CD4-positive, CD25-positive, alpha-beta regulatory T cell (primary cell): ENCODE measurements at regions not wholly inside any gene's neighbourhood (a gene's known extent, or its start where the extent isn't known, plus 50 kb on each side); places are given as distances from the start of the nearest gene placed in this dataset.

Source experiments
- ATAC-seq, 2 donors: fragments of 150-1000 bp; cut with Tn5 transposase; one replicate each; pipeline ENCODE4 v1.10.0; 2021; ENCODE audit warnings: low read depth in 2 of 2, moderate number of reproducible peaks in 2 of 2, moderate library complexity in 1 of 2
- DNase-seq, 3 donors: peaks; one replicate each; pipeline versions ENCODE4 v3.0.0 to v3.0.0-alpha.2; 2012 to 2022; ENCODE audit warnings: mixed read lengths in 1 of 3
- H3K27ac ChIP-seq: one replicate; pipeline ENCODE4 v1.7.0; 2013; ENCODE audit warnings: mild to moderate bottlenecking, low read length; ENCODE audit not compliant: insufficient read depth, poor library complexity, severe bottlenecking
- H3K27me3 ChIP-seq: one replicate; pipeline ENCODE4 v1.7.0; 2013; ENCODE audit warnings: low read length; ENCODE audit not compliant: control insufficient read depth, insufficient read depth
- H3K36me3 ChIP-seq: one replicate; pipeline ENCODE4 v1.7.0; 2013; ENCODE audit warnings: mild to moderate bottlenecking, low read length, moderate library complexity; ENCODE audit not compliant: control insufficient read depth, insufficient read depth
- H3K4me1 ChIP-seq: 2 replicates; pipeline ENCODE4 v1.7.0; 2013; ENCODE audit warnings: mild to moderate bottlenecking, low read length; ENCODE audit not compliant: insufficient read depth, control insufficient read depth, poor library complexity, severe bottlenecking
- H3K4me3 ChIP-seq: one replicate; pipeline ENCODE4 v1.7.0; 2013; ENCODE audit warnings: low read depth, mild to moderate bottlenecking, low read length, moderate library complexity
- H3K9me3 ChIP-seq, 2 experiments: 1 replicate in 1 of 2; 2 replicates in 1 of 2; pipeline ENCODE4 v1.7.0; 2013; ENCODE audit warnings: low read length in 2 of 2, mild to moderate bottlenecking in 1 of 2, moderate library complexity in 1 of 2; ENCODE audit not compliant: control insufficient read depth in 2 of 2
- H3K27ac Mint-ChIP-seq, 3 donors: one replicate each; pipeline ENCODE4 v1.8.0; 2020 to 2022; ENCODE audit warnings: mild to moderate bottlenecking in 3 of 3, mixed read lengths in 3 of 3, moderate library complexity in 2 of 3
- H3K27me3 Mint-ChIP-seq: one replicate; pipeline ENCODE4 v1.8.0; 2022; ENCODE audit warnings: mild to moderate bottlenecking, mixed read lengths
- H3K36me3 Mint-ChIP-seq: one replicate; pipeline ENCODE4 v1.8.0; 2020; ENCODE audit warnings: mixed read lengths
- H3K4me1 Mint-ChIP-seq, 4 donors: one replicate each; pipeline ENCODE4 v1.8.0; 2020 to 2022; ENCODE audit warnings: mixed read lengths in 4 of 4, mild to moderate bottlenecking in 1 of 4
- H3K4me3 Mint-ChIP-seq, 4 donors: one replicate each; pipeline ENCODE4 v1.8.0; 2020 to 2022; ENCODE audit warnings: mild to moderate bottlenecking in 4 of 4, mixed read lengths in 4 of 4, moderate library complexity in 3 of 4
- H3K9me3 Mint-ChIP-seq, 7 donors: one replicate each; pipeline ENCODE4 v1.8.0; 2020 to 2022; ENCODE audit warnings: mixed read lengths in 7 of 7, mild to moderate bottlenecking in 3 of 7, moderate library complexity in 2 of 7

DNA sequence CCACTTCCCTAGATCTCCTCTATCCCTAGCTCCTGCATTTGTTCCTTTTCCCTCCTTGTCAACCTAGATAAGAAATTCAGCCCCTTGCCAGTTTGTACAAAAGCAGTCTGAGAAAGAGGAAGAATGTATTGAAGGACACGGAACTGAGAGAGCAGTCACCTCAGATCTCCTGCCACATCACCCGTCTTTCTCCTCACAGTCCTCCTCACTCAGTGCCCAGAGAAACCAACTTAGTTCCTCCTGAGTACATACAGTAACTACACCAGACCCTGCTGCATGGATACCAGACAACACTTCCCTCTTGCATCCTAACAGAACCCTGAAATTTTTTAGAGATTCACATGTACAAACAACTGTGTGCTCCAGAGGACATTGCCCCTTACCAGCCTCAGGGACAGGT is 563.6 kb upstream of the ADAMTS9 start:
- no peak for ATAC-seq
- no peaks in the 10 kb centered on the region for H3K36me3 Mint-ChIP-seq
- Histone ChIP-seq H3K9me3 (no peaks in the 10 kb centered on the region), H3K36me3 (no peaks in the 10 kb centered on the region), H3K4me1 (no peaks in the 10 kb centered on the region), H3K27ac (no peak overlapping the region), H3K4me3 (no peak overlapping the region), H3K27me3 (no peaks in the 10 kb centered on the region)
- no peaks in the 10 kb centered on the region for H3K27me3 Mint-ChIP-seq
- no peaks in the 10 kb centered on the region for H3K4me1 Mint-ChIP-seq
- no peak overlapping the region for H3K27ac Mint-ChIP-seq
- DNase-seq = no peak
- H3K4me3 Mint-ChIP-seq = no peak overlapping the region
- H3K9me3 Mint-ChIP-seq = peaks cover 0 to 35% (median 7%) of the 10 kb centered on the region in 7 donors

DNA sequence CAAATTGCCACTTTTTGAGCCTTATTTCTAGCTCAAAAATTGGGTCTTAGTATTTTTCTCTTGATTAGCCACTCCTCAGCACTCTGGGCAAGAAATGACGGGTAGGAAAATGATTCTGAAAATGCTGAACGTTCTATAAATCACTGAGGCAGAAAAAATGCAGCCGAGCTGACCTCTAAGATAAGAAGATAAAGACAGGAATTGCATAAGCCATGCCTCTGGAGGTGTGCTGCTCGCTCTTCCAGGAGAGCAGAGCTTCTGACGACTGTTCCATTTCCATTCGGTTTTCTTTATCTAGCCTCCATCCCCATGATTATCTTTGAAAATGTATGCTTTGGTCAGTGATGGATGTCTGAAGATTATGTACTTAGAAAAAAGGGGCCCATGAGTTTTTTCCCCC is 558.8 kb upstream of the ADAMTS9 start:
- Mint-ChIP-seq H3K27me3 (no peaks in the 10 kb centered on the region), H3K4me1 (no peaks in the 10 kb centered on the region), H3K4me3 (no peak overlapping the region), H3K36me3 (no peaks in the 10 kb centered on the region), H3K9me3 (peaks cover 0 to 13% (median 3%) of the 10 kb centered on the region in 7 donors), H3K27ac (no peak overlapping the region)
- ATAC-seq = no peak
- DNase-seq = no peak
- no peaks in the 10 kb centered on the region for H3K4me1 ChIP-seq
- H3K4me3 ChIP-seq = no peak overlapping the region
- H3K27me3 ChIP-seq = no peaks in the 10 kb centered on the region
- no peaks in the 10 kb centered on the region for H3K9me3 ChIP-seq
- no peaks in the 10 kb centered on the region for H3K36me3 ChIP-seq
- no peak overlapping the region for H3K27ac ChIP-seq

DNA sequence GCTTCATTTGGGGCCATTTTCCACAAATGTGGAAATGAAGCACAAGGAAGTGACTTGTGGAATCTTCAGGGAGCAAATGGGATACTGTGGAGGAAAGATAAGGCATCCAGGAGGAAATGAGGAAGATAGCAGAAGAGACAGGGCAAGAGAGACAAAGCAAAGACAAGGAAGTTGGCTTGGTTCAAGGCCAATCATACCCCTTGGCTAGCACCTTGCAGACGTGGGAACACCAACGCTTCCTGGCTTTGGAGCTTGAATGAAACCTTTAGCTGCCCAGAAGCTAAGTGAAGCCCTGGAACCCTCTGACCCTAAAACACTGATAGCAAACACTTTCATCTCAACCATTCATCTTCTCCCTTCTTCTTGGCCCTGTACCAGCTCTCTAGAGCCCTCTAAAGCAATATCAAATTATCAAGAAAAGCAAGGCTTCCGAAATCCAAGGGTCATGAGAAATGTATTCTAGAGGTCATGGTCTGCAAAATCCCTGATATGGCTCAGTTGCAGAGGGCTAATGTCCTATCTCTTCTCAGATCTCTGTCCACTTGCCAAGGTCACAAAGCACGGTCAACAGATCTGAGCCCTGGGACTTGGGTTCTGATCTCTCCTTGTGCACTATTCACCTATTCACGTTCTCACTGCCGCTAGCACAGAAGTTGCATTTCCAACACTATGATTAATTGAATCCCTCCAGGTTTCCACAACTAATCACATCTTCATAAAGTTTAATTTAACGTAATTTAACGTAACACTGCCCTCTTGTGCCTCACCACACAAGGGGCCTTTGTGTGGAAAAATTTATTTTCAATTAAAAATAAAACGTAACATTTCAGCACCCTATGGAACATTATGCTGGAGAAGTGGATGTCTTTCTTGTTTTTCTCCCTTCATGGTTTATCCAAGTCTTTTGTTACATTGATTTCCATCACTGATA is 557.6 kb upstream of the ADAMTS9 start:
- Mint-ChIP-seq H3K27me3 (no peaks in the 10 kb centered on the region), H3K4me3 (no peak overlapping the region), H3K27ac (peak overlapping the region in 1 of 3 donors; percentile 34), H3K9me3 (peaks cover 0 to 6% (median 0%) of the 10 kb centered on the region in 7 donors), H3K36me3 (no peaks in the 10 kb centered on the region), H3K4me1 (no peaks in the 10 kb centered on the region)
- no peaks in the 10 kb centered on the region for H3K27me3 ChIP-seq
- ATAC-seq = no peak
- H3K4me1 ChIP-seq = no peaks in the 10 kb centered on the region
- no peak for DNase-seq
- H3K9me3 ChIP-seq = no peaks in the 10 kb centered on the region
- no peaks in the 10 kb centered on the region for H3K36me3 ChIP-seq
- no peak overlapping the region for H3K4me3 ChIP-seq
- H3K27ac ChIP-seq = no peak overlapping the region

DNA sequence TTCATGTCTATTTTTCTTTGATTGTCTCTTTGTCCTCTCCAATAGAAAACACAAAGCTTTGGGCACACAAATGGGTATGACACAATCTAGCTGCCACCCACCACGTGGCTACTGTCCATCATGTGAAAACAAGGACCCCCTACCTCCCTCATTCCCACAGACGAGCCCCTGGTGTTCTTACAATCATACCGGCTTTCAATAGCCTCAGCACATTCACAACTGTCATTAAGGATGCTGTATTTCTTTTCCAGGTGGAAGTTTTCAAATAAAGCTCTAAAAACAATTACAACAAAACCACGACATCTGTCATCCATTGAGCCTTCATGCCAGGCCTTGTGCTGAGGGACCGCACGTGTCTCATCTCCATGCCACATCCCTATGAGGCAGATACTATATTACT is 552.6 kb upstream of the ADAMTS9 start:
- ATAC-seq (no peak), DNase-seq (no peak)
- Histone ChIP-seq H3K4me3 (no peak overlapping the region), H3K9me3 (no peaks in the 10 kb centered on the region), H3K27ac (no peak overlapping the region), H3K27me3 (no peaks in the 10 kb centered on the region), H3K4me1 (no peaks in the 10 kb centered on the region), H3K36me3 (no peaks in the 10 kb centered on the region)
- Mint-ChIP-seq H3K4me3 (no peak overlapping the region), H3K27ac (no peak overlapping the region), H3K9me3 (peaks cover 1 to 12% (median 5%) of the 10 kb centered on the region in 7 donors), H3K36me3 (no peaks in the 10 kb centered on the region), H3K27me3 (no peaks in the 10 kb centered on the region), H3K4me1 (no peaks in the 10 kb centered on the region)

DNA sequence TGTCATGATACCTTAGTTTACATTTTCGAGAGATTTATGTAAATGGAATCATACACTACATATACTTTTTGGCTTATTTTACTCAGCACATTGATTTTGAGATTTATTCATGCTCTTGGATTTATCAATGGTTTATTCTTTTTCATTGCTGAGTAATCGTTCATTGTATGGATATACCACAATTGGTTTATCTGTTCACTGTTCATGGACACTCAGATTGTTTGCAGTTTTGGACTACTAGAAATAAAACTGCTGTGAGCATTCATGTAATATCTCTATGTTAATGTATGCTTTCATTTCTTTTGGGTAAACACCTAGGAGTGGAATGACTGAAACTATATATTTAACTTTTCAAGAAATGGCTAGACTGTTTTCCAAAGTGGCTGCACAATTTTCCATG is 550.9 kb upstream of the ADAMTS9 start:
- H3K27ac Mint-ChIP-seq = no peak overlapping the region
- no peaks in the 10 kb centered on the region for H3K27me3 Mint-ChIP-seq
- H3K4me3 Mint-ChIP-seq = no peak overlapping the region
- ATAC-seq (no peak), DNase-seq (no peak)
- Histone ChIP-seq H3K4me3 (no peak overlapping the region), H3K36me3 (no peaks in the 10 kb centered on the region), H3K27ac (no peak overlapping the region), H3K27me3 (no peaks in the 10 kb centered on the region), H3K9me3 (no peaks in the 10 kb centered on the region), H3K4me1 (no peaks in the 10 kb centered on the region)
- H3K4me1 Mint-ChIP-seq = no peaks in the 10 kb centered on the region
- H3K36me3 Mint-ChIP-seq = no peaks in the 10 kb centered on the region
- peaks cover 1 to 12% (median 4%) of the 10 kb centered on the region in 7 donors for H3K9me3 Mint-ChIP-seq

DNA sequence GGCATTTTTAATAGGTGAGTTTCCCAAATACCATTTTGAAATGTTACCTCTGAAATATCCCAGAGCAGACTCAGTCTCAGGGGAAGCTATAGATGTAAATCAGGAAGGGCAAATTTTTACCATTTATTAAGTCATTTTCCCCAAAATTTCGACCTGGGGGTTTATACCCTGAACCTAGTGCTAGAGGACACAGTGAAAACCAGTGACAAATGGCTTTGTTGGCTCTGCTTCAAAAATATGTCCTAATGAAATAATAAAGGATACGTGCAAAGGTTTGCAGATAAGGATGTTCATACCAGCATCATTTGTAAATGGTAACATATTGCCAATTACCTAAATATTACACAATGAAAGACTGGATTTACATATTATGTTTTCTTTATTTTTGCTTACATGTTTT is 546.7 kb upstream of the ADAMTS9 start:
- Mint-ChIP-seq H3K9me3 (peaks cover 3 to 16% (median 4%) of the 10 kb centered on the region in 7 donors), H3K36me3 (no peaks in the 10 kb centered on the region), H3K4me3 (no peak overlapping the region), H3K27ac (no peak overlapping the region), H3K27me3 (no peaks in the 10 kb centered on the region), H3K4me1 (no peaks in the 10 kb centered on the region)
- ATAC-seq (no peak), DNase-seq (no peak)
- Histone ChIP-seq H3K9me3 (no peaks in the 10 kb centered on the region), H3K27ac (no peak overlapping the region), H3K4me3 (no peak overlapping the region), H3K36me3 (no peaks in the 10 kb centered on the region), H3K4me1 (no peaks in the 10 kb centered on the region), H3K27me3 (no peaks in the 10 kb centered on the region)

DNA sequence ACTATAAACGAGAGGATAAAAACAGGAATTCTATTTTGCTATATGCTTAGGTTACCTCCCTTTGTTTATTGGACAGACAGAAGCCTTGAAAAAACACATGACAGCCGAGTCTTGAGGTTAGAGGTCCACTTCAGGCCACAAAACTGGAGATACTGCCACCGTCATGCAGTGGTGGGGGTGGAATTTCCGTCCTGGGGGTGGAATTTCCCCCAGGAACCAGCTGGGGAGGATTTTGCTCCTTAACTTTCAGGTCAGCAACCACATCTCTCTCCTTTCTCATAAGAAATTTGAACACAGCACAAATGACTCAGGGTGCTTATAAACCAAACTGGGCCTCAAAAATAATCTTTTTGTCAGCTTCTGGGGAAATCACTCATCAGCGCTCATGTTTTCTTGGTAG is 545.8 kb upstream of the ADAMTS9 start:
- no peaks in the 10 kb centered on the region for H3K27me3 ChIP-seq
- H3K4me3 ChIP-seq = no peak overlapping the region
- H3K9me3 Mint-ChIP-seq = peaks cover 3 to 15% (median 4%) of the 10 kb centered on the region in 7 donors
- ATAC-seq (no peak), DNase-seq (no peak)
- H3K27ac ChIP-seq = no peak overlapping the region
- H3K4me1 Mint-ChIP-seq = no peaks in the 10 kb centered on the region
- H3K4me1 ChIP-seq = no peaks in the 10 kb centered on the region
- H3K36me3 Mint-ChIP-seq = no peaks in the 10 kb centered on the region
- H3K27me3 Mint-ChIP-seq = no peaks in the 10 kb centered on the region
- H3K27ac Mint-ChIP-seq = no peak overlapping the region
- no peaks in the 10 kb centered on the region for H3K9me3 ChIP-seq
- H3K4me3 Mint-ChIP-seq = no peak overlapping the region
- H3K36me3 ChIP-seq = no peaks in the 10 kb centered on the region

DNA sequence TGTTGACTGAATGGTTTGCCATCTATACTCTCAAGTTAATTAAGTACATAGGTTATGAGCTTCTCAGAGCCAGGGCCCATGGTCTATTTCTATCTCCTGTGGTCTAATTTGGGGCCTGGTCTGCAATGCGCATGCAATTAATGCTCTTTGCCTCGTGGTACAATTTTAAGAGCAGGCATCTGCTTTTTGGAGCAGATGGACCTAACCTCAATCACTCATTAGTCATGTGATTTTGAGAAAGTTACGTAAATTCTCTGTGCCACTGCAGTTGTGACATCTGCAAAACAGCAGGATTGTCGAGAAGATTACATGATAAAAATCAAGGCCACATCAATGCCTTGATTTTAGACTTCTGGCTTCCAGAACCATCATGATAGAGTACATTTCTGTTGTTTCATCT is 543.7 kb upstream of the ADAMTS9 start:
- no peaks in the 10 kb centered on the region for H3K27me3 Mint-ChIP-seq
- Histone ChIP-seq H3K4me1 (no peaks in the 10 kb centered on the region), H3K9me3 (no peaks in the 10 kb centered on the region), H3K36me3 (no peaks in the 10 kb centered on the region), H3K27me3 (no peaks in the 10 kb centered on the region), H3K4me3 (no peak overlapping the region), H3K27ac (no peak overlapping the region)
- H3K4me1 Mint-ChIP-seq = no peaks in the 10 kb centered on the region
- ATAC-seq (no peak), DNase-seq (no peak)
- peaks cover 0 to 7% (median 3%) of the 10 kb centered on the region in 7 donors for H3K9me3 Mint-ChIP-seq
- H3K36me3 Mint-ChIP-seq = no peaks in the 10 kb centered on the region
- no peak overlapping the region for H3K4me3 Mint-ChIP-seq
- H3K27ac Mint-ChIP-seq = no peak overlapping the region
